Kidney (tissue), 13 donors: ENCODE measurements at regions not wholly inside any gene's neighbourhood (a gene's known extent, or its start where the extent isn't known, plus 50 kb on each side); places are given as distances from the start of the nearest gene placed in this dataset.

Source experiments
- DNase-seq, 5 donors: peaks; one replicate each; pipeline ENCODE4 v3.0.0-alpha.2; 2013 to 2020
- FAIRE-seq: peaks from 2 replicates; lab custom pipeline; 2012; peaks lifted over from hg19 to GRCh38; lab: Jason Lieb, UNC
- H3K27ac ChIP-seq, 2 donors: one replicate each; pipeline ENCODE4 v1.7.0; 2013; ENCODE audit warnings: low read depth in 2 of 2, low read length in 2 of 2, inconsistent platforms in 1 of 2
- H3K27me3 ChIP-seq: one replicate; pipeline ENCODE4 v1.7.1; 2013; ENCODE audit warnings: low read length, inconsistent platforms; ENCODE audit not compliant: control insufficient read depth, insufficient read depth
- H3K36me3 ChIP-seq, 3 donors: one replicate each; pipeline versions ENCODE4 v1.7.0 to v1.7.1; 2013; ENCODE audit warnings: low read length in 3 of 3, control low read depth in 1 of 3, inconsistent platforms in 1 of 3; ENCODE audit not compliant: insufficient read depth in 3 of 3, control insufficient read depth in 2 of 3
- H3K4me1 ChIP-seq, 3 donors: one replicate each; pipeline versions ENCODE4 v1.7.0 to v1.7.1; 2013; ENCODE audit warnings: low read length in 3 of 3, inconsistent platforms in 1 of 3, low read depth in 1 of 3; ENCODE audit not compliant: control insufficient read depth in 2 of 3, insufficient read depth in 2 of 3
- H3K4me3 ChIP-seq, 3 donors: one replicate each; pipeline versions ENCODE4 v1.7.0 to v1.8.1; 2013; ENCODE audit warnings: low read length in 3 of 3, control low read depth in 1 of 3, inconsistent platforms in 1 of 3
- H3K9ac ChIP-seq, 3 donors: one replicate each; pipeline versions ENCODE4 v1.7.0 to v1.7.1; 2013; ENCODE audit warnings: low read length in 3 of 3, control low read depth in 1 of 3, inconsistent platforms in 1 of 3
- H3K9me3 ChIP-seq, 3 donors: one replicate each; pipeline versions ENCODE4 v1.7.0 to v1.7.1; 2013; ENCODE audit warnings: low read length in 3 of 3, control low read depth in 1 of 3, inconsistent platforms in 1 of 3; ENCODE audit not compliant: control insufficient read depth in 2 of 3, insufficient read depth in 1 of 3
- intact Hi-C: fragments of 100-400 bp; cut with DNase I; formaldehyde crosslinking; loops from one replicate; pipeline ENCODE4 v1.11.1; 2022
- TF ChIP-seq, protein P1 (sequence below): IDR thresholded peaks from 3 replicates; pipeline ENCODE4 v1.5.1; 2012; ENCODE audit warnings: mild to moderate bottlenecking, moderate library complexity, borderline replicate concordance; ENCODE audit not compliant: insufficient read depth; ENCODE audit errors: extremely low read depth
- donor health status: control.
- donor health status: control.
- donor health status: control.
- donor health status: control.
- donor health status: control.
- donor health status: DM: yes; HTN: yes; CAD: no.
- donor health status: Normal renal cell carcinoma (clear cell type).

DNA sequence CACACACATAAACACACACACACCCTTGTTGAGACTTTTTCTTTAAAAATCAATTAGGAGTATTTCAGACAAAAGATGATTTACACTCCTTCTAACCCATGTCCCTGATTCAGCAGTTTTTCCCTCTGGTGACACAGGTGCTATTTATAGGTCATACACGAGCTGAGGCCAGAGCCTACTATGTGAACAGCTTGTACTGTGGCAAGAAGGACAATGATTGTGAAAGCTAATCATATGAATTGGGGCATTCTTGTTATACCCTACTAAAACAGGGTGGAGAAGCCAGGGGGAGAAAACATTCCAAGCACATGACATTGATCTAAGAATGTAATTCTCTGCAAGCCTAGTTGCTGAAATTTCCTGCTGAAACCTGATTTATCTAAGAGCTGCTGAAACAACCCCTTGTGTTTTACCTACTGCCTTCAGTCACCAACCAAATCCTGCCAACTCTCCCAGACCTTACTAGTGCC lies 60.3 kb downstream of the XCL1 start:
- H3K36me3 ChIP-seq: no peaks in the 10 kb centered on the region
- intact Hi-C loops: no loop called here
- H3K9me3 ChIP-seq: no peaks in the 10 kb centered on the region
- no peak overlapping the region for H3K9ac ChIP-seq
- peak overlapping the region; percentile 29 to 68 for H3K27ac ChIP-seq
- H3K4me3 ChIP-seq: no peak overlapping the region
- TF ChIP-seq, protein P1, sequence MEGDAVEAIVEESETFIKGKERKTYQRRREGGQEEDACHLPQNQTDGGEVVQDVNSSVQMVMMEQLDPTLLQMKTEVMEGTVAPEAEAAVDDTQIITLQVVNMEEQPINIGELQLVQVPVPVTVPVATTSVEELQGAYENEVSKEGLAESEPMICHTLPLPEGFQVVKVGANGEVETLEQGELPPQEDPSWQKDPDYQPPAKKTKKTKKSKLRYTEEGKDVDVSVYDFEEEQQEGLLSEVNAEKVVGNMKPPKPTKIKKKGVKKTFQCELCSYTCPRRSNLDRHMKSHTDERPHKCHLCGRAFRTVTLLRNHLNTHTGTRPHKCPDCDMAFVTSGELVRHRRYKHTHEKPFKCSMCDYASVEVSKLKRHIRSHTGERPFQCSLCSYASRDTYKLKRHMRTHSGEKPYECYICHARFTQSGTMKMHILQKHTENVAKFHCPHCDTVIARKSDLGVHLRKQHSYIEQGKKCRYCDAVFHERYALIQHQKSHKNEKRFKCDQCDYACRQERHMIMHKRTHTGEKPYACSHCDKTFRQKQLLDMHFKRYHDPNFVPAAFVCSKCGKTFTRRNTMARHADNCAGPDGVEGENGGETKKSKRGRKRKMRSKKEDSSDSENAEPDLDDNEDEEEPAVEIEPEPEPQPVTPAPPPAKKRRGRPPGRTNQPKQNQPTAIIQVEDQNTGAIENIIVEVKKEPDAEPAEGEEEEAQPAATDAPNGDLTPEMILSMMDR: no peak
- no peak for FAIRE-seq
- peak in 1 of 5 donors; percentile 9 for DNase-seq
- H3K4me1 ChIP-seq: peaks cover 0 to 10% (median 6%) of the 10 kb centered on the region in 3 donors
- no peaks in the 10 kb centered on the region for H3K27me3 ChIP-seq

DNA sequence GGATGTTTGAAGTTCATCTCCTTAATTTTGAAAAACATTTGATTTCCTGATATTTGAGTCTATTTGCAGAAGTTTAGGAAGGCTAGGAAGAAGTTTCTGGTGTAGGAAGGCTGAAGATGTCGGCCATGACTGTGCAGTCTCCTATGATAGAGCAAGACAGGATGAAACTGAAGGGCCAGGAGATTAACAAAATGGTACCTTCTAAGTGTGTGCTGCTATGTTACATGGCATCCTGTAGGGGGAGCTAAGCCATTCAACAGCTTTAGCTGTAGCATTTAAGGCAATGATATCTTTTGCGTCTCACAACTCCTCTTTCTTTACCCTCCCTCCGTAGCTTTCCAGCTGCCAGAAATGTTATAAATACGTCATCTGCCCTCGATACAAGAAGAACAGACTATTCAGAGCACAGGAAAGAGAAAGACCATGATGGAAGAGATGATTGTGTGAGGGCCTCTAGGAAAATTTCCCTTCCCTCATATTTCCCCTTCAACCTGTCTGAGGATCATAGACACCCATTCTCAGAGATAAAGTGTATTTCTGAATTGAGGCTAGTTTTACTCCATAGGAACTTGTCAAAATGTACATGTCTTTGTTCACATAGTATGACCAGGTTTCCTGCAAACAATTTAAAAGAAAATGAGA lies 61.1 kb downstream of the XCL1 start:
- peak overlapping the region; percentile 29 to 68 for H3K27ac ChIP-seq
- no peaks in the 10 kb centered on the region for H3K27me3 ChIP-seq
- H3K9me3 ChIP-seq: no peaks in the 10 kb centered on the region
- H3K9ac ChIP-seq: no peak overlapping the region
- intact Hi-C loops: no loop called here
- TF ChIP-seq, protein P1: peak; percentile 64
- H3K4me3 ChIP-seq: no peak overlapping the region
- H3K36me3 ChIP-seq: no peaks in the 10 kb centered on the region
- no peak for FAIRE-seq
- H3K4me1 ChIP-seq: peaks cover 0 to 10% (median 6%) of the 10 kb centered on the region in 3 donors
- peak in 2 of 5 donors; percentile 12 for DNase-seq

DNA sequence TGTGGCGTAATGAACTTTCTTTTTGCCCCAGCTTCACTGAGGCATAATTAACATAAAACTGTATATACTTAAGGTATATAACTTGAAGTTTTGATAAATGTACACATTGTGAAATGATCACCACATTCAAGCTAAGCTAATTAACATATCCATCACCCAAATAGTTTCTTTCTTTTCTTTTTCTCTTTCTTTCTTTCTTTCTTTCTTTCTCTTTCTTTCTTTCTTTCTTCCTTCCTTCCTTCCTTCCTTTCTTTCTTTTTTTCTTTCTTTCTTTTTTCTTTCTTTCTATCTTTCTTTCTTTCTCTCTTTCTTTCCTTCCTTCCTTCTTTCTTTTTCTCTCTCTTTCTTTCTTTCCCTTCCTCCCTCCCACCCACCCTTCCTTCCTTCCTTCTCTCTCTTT lies 62.5 kb downstream of the XCL1 start:
- DNase-seq (no peak), FAIRE-seq (no peak)
- Histone ChIP-seq H3K4me3 (no peak overlapping the region), H3K27ac (no peak overlapping the region), H3K9ac (no peak overlapping the region), H3K9me3 (no peaks in the 10 kb centered on the region), H3K4me1 (peaks cover 0 to 10% (median 6%) of the 10 kb centered on the region in 3 donors), H3K36me3 (no peaks in the 10 kb centered on the region), H3K27me3 (no peaks in the 10 kb centered on the region)
- intact Hi-C loops: no loop called here
- TF ChIP-seq, protein P1: no peak
